Fibroblast of upper back skin (primary cell): ENCODE measurements at regions not wholly inside any gene's neighbourhood (a gene's known extent, or its start where the extent isn't known, plus 50 kb on each side); places are given as distances from the start of the nearest gene placed in this dataset.
"Not testable (repeated sequence)": the region's sequence is repeated elsewhere in the genome, so short reads cannot be mapped to it uniquely, and the experiment has no call there.

Experiments
- DNase-seq: peaks from one replicate; pipeline ENCODE4 v3.0.0-alpha.2; 2013

DNA sequence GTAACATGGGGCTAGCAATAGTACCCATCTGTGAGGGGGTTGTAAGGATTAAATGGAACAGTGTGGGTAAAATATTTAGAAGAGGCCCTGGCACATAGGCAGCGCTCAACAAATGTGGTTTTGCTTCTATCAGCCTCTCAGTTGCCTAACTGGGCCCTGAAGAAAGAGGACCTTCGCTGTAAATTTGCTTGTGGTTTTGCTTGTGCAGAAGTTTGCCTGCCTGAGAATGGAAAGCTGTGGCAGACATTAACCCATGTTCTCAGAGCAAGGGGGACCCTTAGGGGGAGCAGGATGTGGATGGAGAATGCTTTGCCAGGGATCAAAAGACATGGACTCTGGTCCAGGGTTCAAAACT, 160.1 kb downstream of the BRMS1L start:
- no peak for DNase-seq

DNA sequence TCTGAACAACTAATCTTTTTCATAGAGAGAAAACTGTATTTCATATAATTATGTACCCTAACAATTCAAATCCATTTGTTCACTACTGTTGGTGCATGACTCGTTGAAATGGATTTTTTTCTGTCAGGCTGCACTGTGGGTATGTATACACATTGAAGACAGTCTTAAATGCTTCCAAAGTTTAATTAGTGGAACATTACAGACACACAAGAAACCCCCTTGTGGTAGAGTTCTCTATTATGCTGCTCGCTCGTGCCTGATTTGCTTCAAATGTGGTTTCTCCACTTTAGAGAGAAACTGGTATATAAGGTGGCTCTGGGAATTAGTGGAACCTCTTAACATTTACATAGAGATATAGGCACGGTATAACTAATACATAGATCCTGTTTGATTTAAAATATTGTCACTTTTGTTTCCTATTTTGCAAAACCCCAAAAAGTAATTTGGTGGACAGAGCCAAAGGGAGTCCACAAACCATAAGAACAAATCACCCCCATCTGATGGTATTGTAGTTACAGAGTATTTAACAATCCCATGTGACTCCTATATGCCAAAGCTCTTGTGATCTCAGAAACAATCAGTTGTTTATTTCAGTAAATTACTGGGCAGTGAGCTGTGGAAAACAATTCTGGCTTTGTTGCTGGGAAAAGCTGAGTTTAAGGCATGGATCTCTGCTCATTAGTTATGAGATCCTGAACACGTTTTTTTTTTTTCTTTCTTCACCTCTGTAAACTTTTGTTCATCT, 159.5 kb downstream of the BRMS1L start:
- DNase-seq = peak; percentile 0

DNA sequence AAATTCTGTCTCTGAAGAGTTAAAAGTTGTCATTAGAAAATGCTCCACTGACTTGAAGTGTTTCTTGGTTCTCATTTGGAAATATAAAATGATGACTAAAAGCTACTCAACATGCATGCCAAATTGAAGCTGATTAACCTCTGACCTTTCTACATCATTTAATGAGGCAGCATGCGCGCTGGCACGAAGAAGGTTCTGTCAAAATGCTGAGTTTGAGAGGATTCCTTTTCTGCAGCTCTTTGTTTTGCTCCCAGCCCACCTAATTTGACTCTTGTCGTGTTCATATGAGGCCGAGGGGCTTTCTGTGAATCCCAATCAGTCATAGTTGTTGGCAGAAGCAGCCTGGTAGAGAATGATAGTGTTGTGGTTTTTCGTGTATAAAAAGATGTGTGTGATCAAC, 153.4 kb downstream of the BRMS1L start:
- DNase-seq = no peak

- DNase-seq = no peak
Observed at GRCh38 chr14:35978561-35978960, 152.4 kb downstream of the BRMS1L start.

DNA sequence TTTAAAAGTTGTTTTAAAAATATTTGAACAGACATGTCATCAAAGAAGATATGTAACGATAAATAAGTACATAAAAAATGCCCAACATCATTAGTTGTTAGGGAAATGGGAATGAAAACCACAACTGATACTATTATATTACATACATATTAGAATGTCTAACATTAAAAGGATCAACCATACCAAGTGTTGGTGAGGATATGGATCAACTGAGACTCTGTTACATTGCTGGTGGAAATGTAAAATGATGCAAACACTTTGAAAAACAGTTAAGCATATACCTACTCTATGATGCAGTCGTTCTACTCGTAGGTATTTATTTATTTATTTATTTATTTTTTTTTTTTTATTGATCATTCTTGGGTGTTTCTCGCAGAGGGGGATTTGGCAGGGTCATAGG, 149.7 kb downstream of the BRMS1L start:
- DNase-seq = no peak

DNA sequence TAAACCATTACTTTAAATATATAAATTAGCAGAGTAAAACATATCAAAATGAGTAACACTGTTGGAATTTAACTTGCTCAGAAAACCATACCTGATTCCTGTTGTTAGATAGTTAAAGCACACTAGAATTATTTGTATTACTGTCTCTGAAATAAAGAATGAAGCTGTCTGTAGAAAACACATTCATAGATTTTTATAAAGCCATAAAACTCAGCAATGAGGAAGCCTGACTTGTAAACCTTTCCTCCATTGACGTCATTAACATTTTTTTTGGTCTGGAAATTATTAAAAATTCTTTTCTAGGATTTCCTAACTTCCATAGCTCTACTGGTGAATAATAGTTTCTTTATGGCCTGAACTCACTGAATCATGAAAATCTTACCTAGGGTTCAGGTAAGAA, 147.6 kb downstream of the BRMS1L start:
- DNase-seq = no peak

DNA sequence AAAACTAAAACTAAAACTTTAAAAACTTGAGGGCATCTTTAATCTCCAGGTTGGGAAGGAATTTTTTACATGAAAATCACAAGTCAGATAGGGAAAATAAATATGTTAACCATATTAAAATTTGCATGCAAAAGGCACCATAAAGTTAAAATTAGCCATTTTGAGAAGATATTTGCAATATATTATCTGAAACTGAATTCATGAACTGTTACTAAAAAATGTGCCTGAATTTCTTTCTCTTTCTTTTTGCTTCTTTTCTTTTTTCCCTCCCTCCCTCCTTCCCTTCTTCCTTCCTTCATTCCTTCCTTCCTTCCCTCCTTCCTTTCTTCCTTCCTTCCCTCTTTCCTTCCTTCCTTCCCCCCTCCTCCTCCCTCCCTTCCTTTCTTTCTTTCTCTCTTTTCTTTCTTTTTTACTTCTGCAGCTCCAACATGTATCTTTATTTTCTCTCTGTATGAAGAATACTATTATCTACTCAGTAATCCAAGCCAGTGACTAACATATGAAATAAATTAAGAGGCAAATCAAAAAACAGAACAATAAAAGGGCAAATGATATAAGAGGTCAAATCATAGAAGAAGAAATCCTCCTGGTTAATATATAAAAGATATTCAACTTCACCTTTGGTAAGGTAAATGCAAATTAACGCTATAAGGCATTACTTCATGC, 146.0 kb downstream of the BRMS1L start:
- no peak for DNase-seq

GRCh38 chr14:35969310-35969709, 143.2 kb downstream of the BRMS1L start:
- DNase-seq = no peak

GRCh38 chr14:35965400-35965799, 139.3 kb downstream of the BRMS1L start:
- DNase-seq = no peak

DNA sequence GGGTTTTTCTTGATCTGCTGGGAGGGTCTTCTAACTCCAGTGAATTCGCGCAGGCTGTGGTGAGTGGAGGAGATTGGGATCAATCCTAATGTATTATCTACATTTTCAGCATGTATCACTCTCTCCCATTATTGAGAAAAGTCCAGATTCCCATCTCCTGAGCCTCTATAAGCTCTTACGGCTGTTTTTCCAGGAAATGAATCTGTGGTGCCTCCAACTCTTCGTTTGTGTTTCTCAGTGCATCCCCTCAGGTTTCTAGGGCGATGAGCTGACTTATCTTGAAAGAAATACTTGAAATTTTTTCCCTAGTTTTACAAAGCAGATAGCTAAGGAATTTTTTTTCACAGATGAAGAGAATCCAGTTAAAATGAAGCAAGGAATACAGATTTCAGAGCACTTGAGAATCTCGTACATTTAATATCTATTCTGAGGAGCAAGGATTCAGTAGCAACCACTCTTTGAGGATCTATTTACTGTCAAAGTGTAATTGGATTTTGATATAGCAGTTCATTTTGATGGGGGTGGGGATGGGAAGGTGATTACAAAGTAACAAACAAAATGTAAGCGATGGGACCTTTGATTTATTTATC, 138.7 kb downstream of the BRMS1L start:
- no peak for DNase-seq

DNA sequence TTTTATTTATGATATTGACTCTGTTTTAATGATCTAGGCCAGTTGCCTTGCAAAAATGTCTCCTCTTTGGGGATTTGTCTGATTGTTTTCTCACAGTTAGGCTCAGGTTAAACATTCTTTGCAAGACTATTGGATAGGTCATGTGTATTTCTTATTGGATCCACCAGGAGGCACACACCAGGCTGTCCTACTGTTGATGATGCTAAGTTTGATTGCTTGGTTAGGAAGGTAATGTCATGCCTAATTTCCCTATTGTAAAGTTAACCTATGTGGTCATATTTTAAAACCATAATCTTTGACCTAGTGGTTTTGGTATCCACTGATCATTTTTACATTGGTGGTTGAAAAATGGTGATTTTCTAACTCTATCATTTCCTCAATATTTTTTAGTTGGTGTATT, 137.1 kb downstream of the BRMS1L start:
- no peak for DNase-seq

- DNase-seq = no peak
Observed at GRCh38 chr14:35961697-35962274, 135.6 kb downstream of the BRMS1L start.

- DNase-seq = no peak
Observed at GRCh38 chr14:35959835-35960234, 133.7 kb downstream of the BRMS1L start.

DNA sequence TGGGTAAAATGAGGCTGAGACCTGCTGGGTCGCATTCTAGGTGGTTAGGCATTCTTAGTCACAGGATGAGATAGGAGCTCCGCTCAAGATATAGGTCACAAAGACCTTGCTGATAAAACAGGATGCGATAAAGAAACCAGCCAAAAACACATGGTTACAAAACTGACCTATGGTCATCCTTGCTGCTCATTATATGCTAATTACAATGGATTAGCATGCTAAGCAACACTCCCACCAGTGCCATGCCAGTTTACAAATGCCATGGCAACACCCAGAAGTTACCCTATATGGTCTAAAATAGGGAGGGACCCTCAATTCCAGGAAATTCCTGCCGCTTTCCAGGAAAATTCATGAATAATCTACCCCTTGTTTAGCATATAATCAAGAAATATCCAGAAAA, 132.4 kb downstream of the BRMS1L start:
- no peak for DNase-seq

DNA sequence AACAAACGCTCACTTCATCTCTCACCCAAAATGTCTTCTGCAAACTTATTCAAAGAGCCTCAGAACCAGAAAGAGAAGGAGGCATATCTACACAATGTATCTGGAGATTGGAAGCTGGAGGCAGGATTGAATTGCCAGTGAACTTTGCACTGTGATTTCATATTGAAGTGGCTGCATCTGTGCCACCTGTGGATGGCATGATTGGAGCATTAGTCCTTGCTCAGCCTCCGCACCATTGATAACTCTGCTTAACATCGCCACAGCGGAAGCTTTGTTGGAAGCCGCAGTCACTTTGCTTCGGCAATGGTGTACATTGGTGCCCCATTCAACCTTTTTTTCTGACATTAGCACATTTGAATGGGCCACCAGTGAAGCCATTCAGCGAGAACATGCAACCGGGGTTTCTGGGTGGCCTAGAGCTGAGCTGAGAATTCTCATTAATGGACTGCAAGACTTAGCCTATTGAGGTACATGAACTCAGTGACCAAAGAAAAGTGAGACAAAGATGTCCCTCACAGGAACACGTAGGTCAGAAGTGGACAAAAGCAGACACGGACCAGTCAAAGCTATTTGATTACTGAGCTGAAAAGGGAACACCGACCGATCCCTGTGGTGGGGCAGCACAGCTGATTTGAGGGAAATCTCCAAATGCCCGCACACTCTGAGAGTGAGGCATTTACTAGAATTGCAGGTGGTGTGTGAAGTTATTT, 130.4 kb downstream of the BRMS1L start:
- DNase-seq = no peak

DNA sequence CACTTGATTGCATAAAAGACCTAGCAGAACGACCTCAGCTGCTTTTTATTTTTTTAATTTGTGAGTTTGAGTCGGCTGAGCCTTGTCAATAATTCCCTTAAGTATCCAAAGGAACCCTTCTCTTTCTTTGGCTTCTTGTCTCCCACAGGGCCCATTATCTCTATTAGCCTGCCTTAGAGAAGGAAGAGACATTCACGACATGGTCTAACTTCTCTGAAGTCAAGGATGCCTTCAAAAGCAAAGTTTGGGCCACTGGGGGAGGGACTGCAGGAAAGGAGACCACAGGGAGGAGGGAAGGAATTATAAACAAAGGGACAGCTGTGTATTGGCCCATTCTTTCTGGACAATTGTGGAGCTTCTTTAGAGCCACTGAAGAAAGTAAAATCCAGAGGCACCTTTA, 126.4 kb downstream of the BRMS1L start:
- DNase-seq = no peak

GRCh38 chr14:35949920-35950513, 123.9 kb downstream of the BRMS1L start:
- no peak for DNase-seq

DNA sequence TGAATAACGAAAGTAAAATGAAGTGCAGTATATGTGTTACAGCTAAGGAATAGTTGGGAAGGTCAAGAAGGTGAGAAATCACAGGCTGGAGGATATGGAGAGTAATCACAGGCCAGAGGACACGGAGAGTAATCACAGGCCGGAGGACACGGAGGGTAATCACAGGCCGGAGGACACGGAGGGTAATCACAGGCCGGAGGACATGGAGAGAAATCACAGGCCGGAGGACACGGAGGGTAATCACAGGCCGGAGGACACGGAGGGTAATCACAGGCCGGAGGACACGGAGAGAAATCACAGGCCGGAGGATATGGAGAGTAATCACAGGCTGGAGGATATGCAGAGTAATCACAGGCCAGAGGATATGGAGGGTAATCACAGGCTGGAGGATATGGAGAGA, 121.8 kb downstream of the BRMS1L start:
- DNase-seq = not testable (repeated sequence)

GRCh38 chr14:35944847-35945246, 118.7 kb downstream of the BRMS1L start:
- DNase-seq = peak; percentile 3

DNA sequence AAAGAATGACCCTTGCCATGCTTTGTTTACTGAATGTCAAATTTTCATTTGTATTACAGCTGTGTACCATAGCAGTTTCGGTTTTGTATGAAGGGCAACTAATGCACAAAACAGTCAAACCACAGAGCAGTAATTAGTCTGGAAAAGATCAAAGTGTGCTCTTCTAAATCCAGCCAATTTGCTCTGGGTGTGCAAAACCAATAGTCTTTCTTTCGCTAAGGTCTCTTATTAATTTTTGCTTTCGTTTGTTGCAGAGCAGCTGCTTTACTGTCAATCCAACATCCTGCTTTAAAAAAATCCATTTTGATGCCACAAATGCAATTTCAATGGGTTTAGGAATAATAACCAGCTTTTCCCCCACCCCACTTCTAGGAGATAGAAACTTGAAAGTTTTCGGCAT, 114.2 kb downstream of the BRMS1L start:
- DNase-seq = no peak

- DNase-seq = no peak
Observed at GRCh38 chr14:35938770-35939169, 112.6 kb downstream of the BRMS1L start.

- peak; percentile 12 for DNase-seq
Observed at GRCh38 chr14:35934499-35934898, 108.4 kb downstream of the BRMS1L start.

DNA sequence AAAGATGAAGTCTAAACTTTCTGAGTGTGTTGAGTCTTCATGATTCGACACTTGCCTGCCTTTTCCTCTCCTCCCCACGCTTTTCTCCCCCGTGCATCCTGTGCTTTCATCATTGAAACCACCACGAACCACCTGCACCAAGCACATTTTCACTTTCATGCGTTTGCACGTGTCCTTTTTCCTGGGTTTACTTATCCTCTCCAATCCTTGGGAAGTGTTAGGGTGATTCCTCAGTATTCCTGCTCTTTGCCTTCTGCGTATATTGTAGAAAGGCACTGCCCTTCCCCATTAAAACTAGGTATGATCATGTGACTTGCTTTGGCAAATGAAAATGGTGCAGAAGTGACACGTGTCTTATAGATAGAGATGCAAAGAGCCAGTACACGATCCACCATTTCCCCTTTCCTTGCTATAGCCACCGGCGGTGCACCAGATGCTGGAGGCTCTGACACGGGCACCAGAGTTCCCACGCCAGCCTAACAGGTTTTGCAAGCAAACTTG, 106.6 kb downstream of the BRMS1L start:
- DNase-seq = no peak
